ENCODE measurements at regions not wholly inside any gene's neighbourhood (a gene's known extent, or its start where the extent isn't known, plus 50 kb on each side); places are given as distances from the start of the nearest gene placed in this dataset.

DNA sequence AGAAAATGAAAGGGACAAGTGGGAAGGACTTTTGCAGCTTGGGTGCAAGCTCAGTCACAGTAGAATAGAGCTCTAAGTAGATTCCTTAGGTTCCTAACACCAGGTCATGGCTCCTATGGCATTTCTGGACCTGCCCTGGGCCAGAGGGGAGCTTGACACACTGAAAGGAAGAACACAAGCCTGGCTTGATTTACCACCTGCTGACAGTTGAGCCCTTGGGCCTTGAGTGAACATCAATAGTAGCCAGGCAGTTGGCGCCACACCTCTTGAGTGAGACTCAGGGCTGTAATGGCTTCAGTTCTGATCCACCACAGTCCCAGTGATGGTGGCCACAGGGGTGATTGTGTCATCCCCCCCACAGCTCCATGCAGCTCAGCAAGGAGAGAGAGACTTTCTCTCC is 221.9 kb upstream of the PCDH17 start:
- TF ChIP-seq CREB1 (IDR thresholded peaks at IDR 0.05; ENCODE audit: low read depth) (no peak), NFIC (IDR thresholded peaks at IDR 0.05) (no peak), CEBPB (IDR thresholded peaks at IDR 0.05) (no peak), USF1 (IDR thresholded peaks at IDR 0.05) (no peak), ZBTB7A (IDR thresholded peaks at IDR 0.05; ENCODE audit: low read depth) (no peak), FOXM1 (IDR thresholded peaks at IDR 0.05; ENCODE audit: borderline replicate concordance, low read depth) (no peak), YY1 (IDR thresholded peaks at IDR 0.05; ENCODE audit: low read depth) (no peak), TCF12 (IDR thresholded peaks at IDR 0.05; ENCODE audit: low read depth) (no peak), EP300 (IDR thresholded peaks at IDR 0.05; ENCODE audit: borderline replicate concordance) (no peak), RAD21 (IDR thresholded peaks at IDR 0.05; ENCODE audit: low read depth) (no peak), EGR1 (IDR thresholded peaks at IDR 0.05) (no peak), TAF1 (IDR thresholded peaks at IDR 0.05; ENCODE audit: low read depth) (no peak), TEAD4 (IDR thresholded peaks at IDR 0.05) (no peak)
- TF ChIP-seq, protein P1, sequence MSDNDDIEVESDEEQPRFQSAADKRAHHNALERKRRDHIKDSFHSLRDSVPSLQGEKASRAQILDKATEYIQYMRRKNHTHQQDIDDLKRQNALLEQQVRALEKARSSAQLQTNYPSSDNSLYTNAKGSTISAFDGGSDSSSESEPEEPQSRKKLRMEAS (IDR thresholded peaks at IDR 0.05), result no peak
- TF ChIP-seq, protein P2, sequence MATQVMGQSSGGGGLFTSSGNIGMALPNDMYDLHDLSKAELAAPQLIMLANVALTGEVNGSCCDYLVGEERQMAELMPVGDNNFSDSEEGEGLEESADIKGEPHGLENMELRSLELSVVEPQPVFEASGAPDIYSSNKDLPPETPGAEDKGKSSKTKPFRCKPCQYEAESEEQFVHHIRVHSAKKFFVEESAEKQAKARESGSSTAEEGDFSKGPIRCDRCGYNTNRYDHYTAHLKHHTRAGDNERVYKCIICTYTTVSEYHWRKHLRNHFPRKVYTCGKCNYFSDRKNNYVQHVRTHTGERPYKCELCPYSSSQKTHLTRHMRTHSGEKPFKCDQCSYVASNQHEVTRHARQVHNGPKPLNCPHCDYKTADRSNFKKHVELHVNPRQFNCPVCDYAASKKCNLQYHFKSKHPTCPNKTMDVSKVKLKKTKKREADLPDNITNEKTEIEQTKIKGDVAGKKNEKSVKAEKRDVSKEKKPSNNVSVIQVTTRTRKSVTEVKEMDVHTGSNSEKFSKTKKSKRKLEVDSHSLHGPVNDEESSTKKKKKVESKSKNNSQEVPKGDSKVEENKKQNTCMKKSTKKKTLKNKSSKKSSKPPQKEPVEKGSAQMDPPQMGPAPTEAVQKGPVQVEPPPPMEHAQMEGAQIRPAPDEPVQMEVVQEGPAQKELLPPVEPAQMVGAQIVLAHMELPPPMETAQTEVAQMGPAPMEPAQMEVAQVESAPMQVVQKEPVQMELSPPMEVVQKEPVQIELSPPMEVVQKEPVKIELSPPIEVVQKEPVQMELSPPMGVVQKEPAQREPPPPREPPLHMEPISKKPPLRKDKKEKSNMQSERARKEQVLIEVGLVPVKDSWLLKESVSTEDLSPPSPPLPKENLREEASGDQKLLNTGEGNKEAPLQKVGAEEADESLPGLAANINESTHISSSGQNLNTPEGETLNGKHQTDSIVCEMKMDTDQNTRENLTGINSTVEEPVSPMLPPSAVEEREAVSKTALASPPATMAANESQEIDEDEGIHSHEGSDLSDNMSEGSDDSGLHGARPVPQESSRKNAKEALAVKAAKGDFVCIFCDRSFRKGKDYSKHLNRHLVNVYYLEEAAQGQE (IDR thresholded peaks at IDR 0.05; ENCODE audit: low read depth), result no peak

DNA sequence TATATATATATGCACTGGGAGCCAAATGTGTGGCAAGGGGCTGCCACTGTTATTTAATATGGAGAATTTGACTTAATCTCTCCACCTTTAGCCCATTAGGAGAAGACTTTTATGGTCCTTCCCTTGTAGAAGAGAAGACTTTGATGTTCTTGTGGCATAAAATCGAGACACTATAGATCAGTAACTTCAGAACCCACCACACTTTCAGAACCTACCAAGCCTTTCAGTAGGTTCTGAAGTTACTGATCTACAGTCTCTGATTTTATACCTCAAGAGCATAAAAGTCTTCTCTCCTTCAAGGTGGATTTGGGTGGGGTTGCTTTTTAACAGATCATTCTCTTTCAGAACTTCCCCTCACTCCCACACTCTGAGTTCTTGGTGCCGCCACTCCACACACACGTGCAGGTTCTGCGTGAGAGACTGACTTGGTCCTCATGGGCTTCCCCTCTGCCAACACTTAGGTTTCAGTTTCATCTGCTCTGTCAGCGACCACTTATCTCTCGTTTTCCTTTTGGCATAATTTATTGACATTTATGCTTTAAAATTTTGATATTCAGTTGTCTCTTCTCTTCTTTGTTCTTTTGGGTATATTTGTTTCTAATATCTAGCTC is 213.4 kb upstream of the PCDH17 start:
- no peak for TF ChIP-seq TEAD4 (IDR thresholded peaks at IDR 0.05)
- no peak for TF ChIP-seq USF1 (IDR thresholded peaks at IDR 0.05)
- no peak for TF ChIP-seq YY1 (IDR thresholded peaks at IDR 0.05; ENCODE audit: low read depth)
- TF ChIP-seq ZBTB7A (IDR thresholded peaks at IDR 0.05; ENCODE audit: low read depth), result no peak
- TF ChIP-seq FOXM1 (IDR thresholded peaks at IDR 0.05; ENCODE audit: borderline replicate concordance, low read depth), result no peak
- TF ChIP-seq, protein P1 (IDR thresholded peaks at IDR 0.05), result no peak
- TF ChIP-seq TAF1 (IDR thresholded peaks at IDR 0.05; ENCODE audit: low read depth), result no peak
- TF ChIP-seq EGR1 (IDR thresholded peaks at IDR 0.05), result no peak
- no peak for TF ChIP-seq CEBPB (IDR thresholded peaks at IDR 0.05)
- no peak for TF ChIP-seq CREB1 (IDR thresholded peaks at IDR 0.05; ENCODE audit: low read depth)
- no peak for TF ChIP-seq EP300 (IDR thresholded peaks at IDR 0.05; ENCODE audit: borderline replicate concordance)
- TF ChIP-seq, protein P2 (IDR thresholded peaks at IDR 0.05; ENCODE audit: low read depth), result no peak
- no peak for TF ChIP-seq NFIC (IDR thresholded peaks at IDR 0.05)
- TF ChIP-seq RAD21 (IDR thresholded peaks at IDR 0.05; ENCODE audit: low read depth), result no peak
- no peak for TF ChIP-seq TCF12 (IDR thresholded peaks at IDR 0.05; ENCODE audit: low read depth)

GRCh38 chr13:57424379-57424778 is 207.2 kb upstream of the PCDH17 start:
- no peak for TF ChIP-seq EP300 (IDR thresholded peaks at IDR 0.05; ENCODE audit: borderline replicate concordance)
- no peak for TF ChIP-seq FOXM1 (IDR thresholded peaks at IDR 0.05; ENCODE audit: borderline replicate concordance, low read depth)
- TF ChIP-seq TAF1 (IDR thresholded peaks at IDR 0.05; ENCODE audit: low read depth), result no peak
- TF ChIP-seq CEBPB (IDR thresholded peaks at IDR 0.05), result no peak
- TF ChIP-seq, protein P1 (IDR thresholded peaks at IDR 0.05), result no peak
- no peak for TF ChIP-seq NFIC (IDR thresholded peaks at IDR 0.05)
- no peak for TF ChIP-seq USF1 (IDR thresholded peaks at IDR 0.05)
- TF ChIP-seq CREB1 (IDR thresholded peaks at IDR 0.05; ENCODE audit: low read depth), result no peak
- TF ChIP-seq ZBTB7A (IDR thresholded peaks at IDR 0.05; ENCODE audit: low read depth), result no peak
- TF ChIP-seq RAD21 (IDR thresholded peaks at IDR 0.05; ENCODE audit: low read depth), result no peak
- no peak for TF ChIP-seq YY1 (IDR thresholded peaks at IDR 0.05; ENCODE audit: low read depth)
- no peak for TF ChIP-seq TEAD4 (IDR thresholded peaks at IDR 0.05)
- no peak for TF ChIP-seq TCF12 (IDR thresholded peaks at IDR 0.05; ENCODE audit: low read depth)
- TF ChIP-seq, protein P2 (IDR thresholded peaks at IDR 0.05; ENCODE audit: low read depth), result no peak
